ENCODE measurements at regions not wholly inside any gene's neighbourhood (a gene's known extent, or its start where the extent isn't known, plus 50 kb on each side); places are given as distances from the start of the nearest gene placed in this dataset.

DNA sequence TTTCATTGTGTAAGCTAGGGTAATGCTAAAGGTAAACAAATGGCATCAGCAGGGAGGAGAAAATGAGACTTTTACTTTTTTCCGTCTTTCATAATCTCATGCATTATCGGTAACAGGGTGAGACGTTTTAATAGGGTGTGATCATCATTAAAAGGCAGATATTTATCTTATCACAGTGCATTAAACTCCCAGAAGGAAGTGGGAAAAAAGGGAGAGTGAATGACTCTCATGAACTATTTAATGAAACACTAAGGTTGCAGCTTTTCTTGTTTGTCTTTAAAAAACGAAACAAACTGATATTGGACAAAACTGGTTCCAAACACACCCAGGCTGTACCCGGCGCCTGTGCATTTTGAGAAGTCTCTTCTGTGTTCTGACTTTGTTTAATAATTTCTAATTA lies 1936.8 kb upstream of the PIK3C3 start:
- WGBS (ENCODE audit: insufficient coverage, insufficient replicate concordance, low lambda C conversion rate, missing lambda C conversion rate) = 35% methylated on average over 6 of the region's 6 CpGs
- RAD21 ChIA-PET (ENCODE audit: unreplicated experiment) = no interaction called here
- intact Hi-C loops (cut with micrococcal nuclease; ENCODE audit: unreplicated experiment) = no loop called here
- no peaks in the 10 kb centered on the region for H3K27me3 ChIP-seq (replicated peaks in 1 of 2; ENCODE audit: control insufficient read depth in 2 of 2, insufficient read depth in 2 of 2, low read length in 1 of 2)
- no peaks in the 10 kb centered on the region for H3K79me2 ChIP-seq (ENCODE audit: control insufficient read depth, insufficient read depth, low read length)
- H3K4me3 ChIP-seq = no peak overlapping the region
- TF ChIP-seq RBBP5 (conservative IDR thresholded peaks at IDR 0.05) (no peak), SRF (IDR thresholded peaks at IDR 0.05; ENCODE audit: low read depth in 2 of 2, low read length in 2 of 2) (no peak), TBL1XR1 (IDR thresholded peaks at IDR 0.05; ENCODE audit: low read depth, low read length) (no peak), TARDBP (IDR thresholded peaks at IDR 0.05; ENCODE audit: borderline replicate concordance) (no peak), ZNF274 (IDR thresholded peaks at IDR 0.05; ENCODE audit: insufficient read depth, insufficient read length) (no peak)
- POLR2A ChIA-PET = no interaction called here
- CTCF ChIA-PET = interaction anchor here (1.1 kb wide), 1 partner anchor 143 kb away, joined by 3 read pairs; no protein-coding TSS in a partner anchor
- FAIRE-seq = no peak
- H4K20me1 ChIP-seq (ENCODE audit: control insufficient read depth, insufficient read depth) = no peaks in the 10 kb centered on the region
- H2AFZ ChIP-seq (ENCODE audit: control insufficient read depth, low read depth, low read length) = no peak overlapping the region
- H3K9me3 ChIP-seq (replicated peaks; ENCODE audit: control insufficient read depth, insufficient read depth, low read length) = no peaks in the 10 kb centered on the region
- SMC1A ChIA-PET (ENCODE audit: uncharacterized antibody, unreplicated experiment) = interaction anchor here (1.0 kb wide), 1 partner anchor 131 kb away, joined by 3 read pairs; no protein-coding TSS in a partner anchor
- no peak overlapping the region for H3K4me2 ChIP-seq (ENCODE audit: control insufficient read depth, insufficient read depth)
- BruUV-seq (replicated peaks) = no TSS peak
- no peak overlapping the region for H3K9ac ChIP-seq (ENCODE audit: control insufficient read depth, insufficient read depth, low read length)
- DNase-seq (ENCODE audit: low read depth, low spot score) = no peak
- ATAC-seq = no peak
- in situ Hi-C loops (cut with MboI) = no loop called here
- H3K27ac ChIP-seq (ENCODE audit: control insufficient read depth, insufficient read depth) = no peak overlapping the region
- no peaks in the 10 kb centered on the region for H3K4me1 ChIP-seq (ENCODE audit: control insufficient read depth, insufficient read depth, low read length)
- no peaks in the 10 kb centered on the region for H3K36me3 ChIP-seq (ENCODE audit: control insufficient read depth in 2 of 2, insufficient read depth in 2 of 2, low read length in 1 of 2)

DNA sequence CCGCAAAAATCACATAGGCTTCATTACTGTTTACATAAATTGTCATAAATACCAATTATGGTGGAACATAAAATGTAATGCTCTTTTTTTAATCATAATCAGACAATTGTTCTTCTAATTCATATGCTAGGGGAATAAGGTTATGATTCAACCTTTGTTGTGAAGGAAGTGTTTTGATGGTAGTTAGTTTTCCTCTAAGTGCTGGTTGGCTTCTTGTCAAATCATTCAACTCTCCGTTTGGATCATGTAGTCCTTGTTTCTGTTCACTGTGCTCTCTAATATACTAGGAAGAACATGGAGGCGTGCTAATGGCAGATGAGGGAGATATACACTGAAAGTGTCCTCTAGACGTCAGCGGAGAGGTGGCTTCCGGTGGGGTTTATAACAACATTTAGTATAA lies 1938.0 kb upstream of the PIK3C3 start:
- POLR2A ChIA-PET = no interaction called here
- FAIRE-seq (no peak), ATAC-seq (no peak), DNase-seq (ENCODE audit: low read depth, low spot score) (no peak)
- H3K4me3 ChIP-seq = no peak overlapping the region
- H3K79me2 ChIP-seq (ENCODE audit: control insufficient read depth, insufficient read depth, low read length) = no peaks in the 10 kb centered on the region
- no peaks in the 10 kb centered on the region for H3K27me3 ChIP-seq (replicated peaks in 1 of 2; ENCODE audit: control insufficient read depth in 2 of 2, insufficient read depth in 2 of 2, low read length in 1 of 2)
- no peaks in the 10 kb centered on the region for H3K4me1 ChIP-seq (ENCODE audit: control insufficient read depth, insufficient read depth, low read length)
- TF ChIP-seq, protein P1, sequence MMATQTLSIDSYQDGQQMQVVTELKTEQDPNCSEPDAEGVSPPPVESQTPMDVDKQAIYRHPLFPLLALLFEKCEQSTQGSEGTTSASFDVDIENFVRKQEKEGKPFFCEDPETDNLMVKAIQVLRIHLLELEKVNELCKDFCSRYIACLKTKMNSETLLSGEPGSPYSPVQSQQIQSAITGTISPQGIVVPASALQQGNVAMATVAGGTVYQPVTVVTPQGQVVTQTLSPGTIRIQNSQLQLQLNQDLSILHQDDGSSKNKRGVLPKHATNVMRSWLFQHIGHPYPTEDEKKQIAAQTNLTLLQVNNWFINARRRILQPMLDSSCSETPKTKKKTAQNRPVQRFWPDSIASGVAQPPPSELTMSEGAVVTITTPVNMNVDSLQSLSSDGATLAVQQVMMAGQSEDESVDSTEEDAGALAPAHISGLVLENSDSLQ (IDR thresholded peaks at IDR 0.05) = no peak
- TF ChIP-seq CBX5 (IDR thresholded peaks at IDR 0.05; ENCODE audit: low read depth) (no peak), TCF3 (IDR thresholded peaks at IDR 0.05; ENCODE audit: borderline replicate concordance, insufficient read depth, low read depth, low read length) (no peak), CHD2 (IDR thresholded peaks at IDR 0.05; ENCODE audit: borderline replicate concordance, low read depth, low read length) (no peak)
- in situ Hi-C loops (cut with MboI) = no loop called here
- no TSS peak for BruUV-seq (replicated peaks)
- H2AFZ ChIP-seq (ENCODE audit: control insufficient read depth, low read depth, low read length) = no peak overlapping the region
- H3K36me3 ChIP-seq (ENCODE audit: control insufficient read depth in 2 of 2, insufficient read depth in 2 of 2, low read length in 1 of 2) = no peaks in the 10 kb centered on the region
- H3K9me3 ChIP-seq (replicated peaks; ENCODE audit: control insufficient read depth, insufficient read depth, low read length) = no peaks in the 10 kb centered on the region
- CTCF ChIA-PET = no interaction called here
- H3K9ac ChIP-seq (ENCODE audit: control insufficient read depth, insufficient read depth, low read length) = no peak overlapping the region
- SMC1A ChIA-PET (ENCODE audit: uncharacterized antibody, unreplicated experiment) = no interaction called here
- 59% methylated on average over 6 of the region's 6 CpGs for WGBS (ENCODE audit: insufficient coverage, insufficient replicate concordance, low lambda C conversion rate, missing lambda C conversion rate)
- no peak overlapping the region for H3K4me2 ChIP-seq (ENCODE audit: control insufficient read depth, insufficient read depth)
- no peak overlapping the region for H3K27ac ChIP-seq (ENCODE audit: control insufficient read depth, insufficient read depth)
- H4K20me1 ChIP-seq (ENCODE audit: control insufficient read depth, insufficient read depth) = no peaks in the 10 kb centered on the region
- RAD21 ChIA-PET (ENCODE audit: unreplicated experiment) = no interaction called here
- intact Hi-C loops (cut with micrococcal nuclease; ENCODE audit: unreplicated experiment) = no loop called here

Measured in GM12878 (cell line).